HepG2 (cell line): ENCODE measurements at regions not wholly inside any gene's neighbourhood (a gene's known extent, or its start where the extent isn't known, plus 50 kb on each side); places are given as distances from the start of the nearest gene placed in this dataset.

Source experiments
- ATAC-seq: fragments of 200-7000 bp; cut with Tn5 transposase; 3 replicates; pipeline ENCODE4 v1.9.1; 2020; ENCODE audit warnings: mild to moderate bottlenecking, moderate library complexity
- BruUV-seq: library from RNA; stranded (reverse); fragments of 400-500 nt; replicated peaks from 2 replicates; lab custom pipeline; 2021; lab: Mats Ljungman, UMichigan
- CTCF ChIA-PET: fragments of 300-600 bp; formaldehyde crosslinking; extraction: SDS; loops from one replicate; lab custom pipeline; 2021; ENCODE audit warnings: low total read pairs, inconsistent platforms, low intra/inter-chr PET ratio; lab: Yijun Ruan, JAX
- POLR2A ChIA-PET: fragments of 350-600 bp; sonication (Branson Sonifier 250); formaldehyde crosslinking; loops from one replicate; lab custom pipeline; 2020; ENCODE audit warnings: antibody characterized with exemption, inconsistent platforms; lab: Yijun Ruan, JAX
- DNase-seq: peaks from one replicate; pipeline ENCODE4 v3.0.0-alpha.2; 2015; ENCODE audit warnings: low spot score
- FAIRE-seq: peaks from 3 replicates; lab custom pipeline; 2011; peaks lifted over from hg19 to GRCh38; lab: Jason Lieb, UNC
- H2AFZ ChIP-seq: one replicate; pipeline ENCODE4 v1.6.1; 2011; ENCODE audit warnings: low read length, inconsistent platforms
- H3K27ac ChIP-seq: fragments of 300-600 bp; 3 replicates; pipeline ENCODE4 v1.8.0; 2011; ENCODE audit warnings: mixed run types, mild to moderate bottlenecking, mixed read lengths, low read length, inconsistent platforms; ENCODE audit not compliant: insufficient read depth; ENCODE audit errors: extremely low read length
- H3K27me3 ChIP-seq, 2 experiments: fragments of 200-600 bp in 1 of 2; 2 replicates in 1 of 2; 3 replicates in 1 of 2; pipeline versions ENCODE4 v1.6.0 to v1.8.0; 2011; ENCODE audit warnings: low read length in 2 of 2, mild to moderate bottlenecking in 2 of 2, moderate library complexity in 2 of 2, inconsistent platforms in 1 of 2; ENCODE audit not compliant: insufficient read depth in 2 of 2, control insufficient read depth in 1 of 2
- H3K36me3 ChIP-seq, 2 experiments: fragments of 200-600 bp in 1 of 2; replicated peaks in 1 of 2; 2 replicates in 1 of 2; 3 replicates in 1 of 2; pipeline versions ENCODE4 v1.5.1 to v1.8.0; 2011; ENCODE audit warnings: low read length in 2 of 2, inconsistent platforms in 1 of 2; ENCODE audit not compliant: insufficient read depth in 2 of 2, control insufficient read depth in 1 of 2
- H3K4me1 ChIP-seq: 2 replicates; pipeline ENCODE4 v1.5.1; 2012; ENCODE audit warnings: low read length, inconsistent platforms; ENCODE audit not compliant: insufficient read depth
- H3K4me2 ChIP-seq: 2 replicates; pipeline ENCODE4 v1.6.0; 2011; ENCODE audit warnings: low read depth, low read length, inconsistent platforms
- H3K4me3 ChIP-seq, 3 experiments: fragments of 200-600 bp in 1 of 3; sonication (generic), shearing (Covaris generic) in 1 of 3; replicated peaks in 1 of 3; 2 replicates each; pipeline ENCODE4 v1.5.1; 2011 to 2016; ENCODE audit warnings: low read length in 3 of 3, inconsistent platforms in 2 of 3, low read depth in 2 of 3, mild to moderate bottlenecking in 2 of 3, control low read depth in 1 of 3, mixed read lengths in 1 of 3; ENCODE audit not compliant: insufficient read depth in 1 of 3
- H3K79me2 ChIP-seq: one replicate; pipeline ENCODE4 v1.6.1; 2011; ENCODE audit warnings: low read length, inconsistent platforms; ENCODE audit not compliant: insufficient read depth
- H3K9ac ChIP-seq: 2 replicates; pipeline ENCODE4 v1.6.0; 2011; ENCODE audit warnings: mild to moderate bottlenecking, low read depth, low read length, inconsistent platforms; ENCODE audit not compliant: insufficient read depth
- H3K9me3 ChIP-seq: 2 replicates; pipeline ENCODE4 v1.5.1; 2012; ENCODE audit warnings: mild to moderate bottlenecking, low read length
- H4K20me1 ChIP-seq: 2 replicates; pipeline ENCODE4 v1.6.0; 2011; ENCODE audit warnings: inconsistent platforms, mild to moderate bottlenecking, low read length, moderate library complexity; ENCODE audit not compliant: insufficient read depth
- ARID3A ChIP-seq: IDR thresholded peaks from 2 replicates; pipeline ENCODE4 v1.6.1; 2012; ENCODE audit warnings: low read depth, low read length, improper control_type of control experiment
- ATF6 ChIP-seq: sonication (generic); formaldehyde crosslinking; conservative IDR thresholded peaks from 2 replicates; pipeline ENCODE4 v1.4.0; 2020; ENCODE audit warnings: missing genetic modification reagents
- CBX2 ChIP-seq, 2 experiments: fragments of 200-600 bp in 1 of 2; sonication (generic); formaldehyde crosslinking in 1 of 2; IDR thresholded peaks; 2 replicates each; pipeline versions ENCODE4 v1.7.0 to v1.8.1; 2018 to 2022; ENCODE audit warnings: low read depth in 2 of 2, low read length in 1 of 2, mild to moderate bottlenecking in 1 of 2, missing genetic modification reagents in 1 of 2
- FOXA3 ChIP-seq: IDR thresholded peaks from 2 replicates; pipeline ENCODE4 v1.6.1; 2016; ENCODE audit warnings: missing genetic modification reagents, missing compliant biosample characterization
- FOXK1 ChIP-seq: sonication (generic); formaldehyde crosslinking; IDR thresholded peaks from 2 replicates; pipeline ENCODE4 v1.4.0; 2020; ENCODE audit warnings: low read depth, missing genetic modification reagents, borderline replicate concordance
- HMG20B ChIP-seq: conservative IDR thresholded peaks from 2 replicates; pipeline ENCODE4 v1.6.1; 2016; ENCODE audit warnings: missing genetic modification reagents, missing compliant biosample characterization
- KDM2A ChIP-seq: sonication (generic); formaldehyde crosslinking; IDR thresholded peaks from 2 replicates; pipeline ENCODE4 v1.4.0; 2020; ENCODE audit warnings: low read depth, missing genetic modification reagents, borderline replicate concordance
- SMC3 ChIP-seq: IDR thresholded peaks from 2 replicates; pipeline ENCODE4 v1.6.1; 2011; ENCODE audit warnings: low read length, improper control_type of control experiment
- STAG1 ChIP-seq: sonication (generic); formaldehyde crosslinking; IDR thresholded peaks from 2 replicates; pipeline ENCODE4 v1.4.0; 2020; ENCODE audit warnings: missing genetic modification reagents
- TCF7L2 ChIP-seq: IDR thresholded peaks from 2 replicates; pipeline ENCODE4 v1.6.1; 2011; ENCODE audit warnings: mild to moderate bottlenecking, low read depth, low read length, moderate library complexity
- XRCC5 ChIP-seq: fragments of 200-400 bp; formaldehyde crosslinking; optimal IDR thresholded peaks from 2 replicates; pipeline ENCODE3; 2017; ENCODE audit warnings: mild to moderate bottlenecking, low read length
- ZNF17 ChIP-seq: sonication (generic); formaldehyde crosslinking; IDR thresholded peaks from 2 replicates; pipeline ENCODE4 v1.5.0; 2020; ENCODE audit warnings: mild to moderate bottlenecking, missing genetic modification reagents
- ZNF292 ChIP-seq: sonication (generic); formaldehyde crosslinking; IDR thresholded peaks from 2 replicates; pipeline ENCODE4 v1.8.1; 2022; ENCODE audit warnings: mild to moderate bottlenecking, low read depth, missing genetic modification reagents, borderline replicate concordance
- ZNF556 ChIP-seq: sonication (generic); formaldehyde crosslinking; IDR thresholded peaks from 2 replicates; pipeline ENCODE4 v1.4.0; 2020; ENCODE audit warnings: mild to moderate bottlenecking, missing genetic modification reagents, borderline replicate concordance
- WGBS: methylation state at CpG from one replicate; pipeline ENCODE4 v1.1.6; 2017; ENCODE audit warnings: low lambda C conversion rate; 5-methylcytosine and 5-hydroxymethylcytosine counted together
- in situ Hi-C: cut with HindIII; loops from 2 replicates; pipeline ENCODE4 v1.10.0; 2017; ENCODE audit warnings: low pct_unique_long_range_greater_than_20kb; ENCODE audit not compliant: extremely low pct_ligation_motif_present
- intact Hi-C: fragments of 100-400 bp; cut with micrococcal nuclease; formaldehyde crosslinking; loops from one replicate; pipeline ENCODE4 v1.10.0; 2022; ENCODE audit not compliant: unreplicated experiment
- TF ChIP-seq, protein P1 (sequence below): sonication (generic); formaldehyde crosslinking; IDR thresholded peaks from 2 replicates; pipeline ENCODE4 v1.4.0; 2020; ENCODE audit warnings: missing genetic modification reagents
- TF ChIP-seq, protein P2 (sequence below): sonication (generic); formaldehyde crosslinking; IDR thresholded peaks from 2 replicates; pipeline ENCODE4 v1.5.0; 2020; ENCODE audit warnings: mild to moderate bottlenecking, missing genetic modification reagents, moderate library complexity

GRCh38 chr12:4857472-4858291, 52.0 kb upstream of the KCNA1 start:
- CTCF ChIA-PET, result interaction anchor here (1.0 to 4.2 kb wide), 2 partner anchors 59 to 144 kb away, joined by 3 to 40 read pairs; no protein-coding TSS in a partner anchor
- Histone ChIP-seq H3K4me1 (peaks cover 10% of the 10 kb centered on the region), H3K27ac (no peak overlapping the region), H3K27me3 (peaks cover 0 to 56% of the 10 kb centered on the region in 2 experiments; a peak in 4 of 5 replicates), H3K4me2 (peak overlapping the region; percentile 79), H3K9me3 (no peaks in the 10 kb centered on the region), H4K20me1 (no peaks in the 10 kb centered on the region), H3K79me2 (no peaks in the 10 kb centered on the region), H2AFZ (peak overlapping the region; percentile 1), H3K9ac (no peak overlapping the region), H3K4me3 (peak overlapping the region in 1 of 3 experiments; percentile 48; a peak in 2 of 6 replicates), H3K36me3 (no peaks in the 10 kb centered on the region)
- ATAC-seq (peak; percentile 87), FAIRE-seq (peak; percentile 80), DNase-seq (peak; percentile 41)
- BruUV-seq, result no TSS peak
- intact Hi-C loops, result loop anchor here (1.0 kb wide), 2 partner anchors 146 to 227 kb away; no protein-coding TSS in a partner anchor
- POLR2A ChIA-PET, result no interaction called here
- in situ Hi-C loops, result loop anchor here (5.0 kb wide), 2 partner anchors 145 to 230 kb away; no protein-coding TSS in a partner anchor
- 0% methylated on average over 16 of the region's 24 CpGs for WGBS
- no peak for TF ChIP-seq ZNF556 (CRISPR knock-in tag)
- TF ChIP-seq SMC3, result peak; percentile 47; the same call in 1 of the 2 replicates
- TF ChIP-seq ZNF17 (CRISPR knock-in tag), result no peak
- TF ChIP-seq FOXA3, result no peak
- no peak for TF ChIP-seq TCF7L2
- TF ChIP-seq ATF6, result no peak
- no peak for TF ChIP-seq CBX2 (IDR thresholded peaks at IDR 0.05; ENCODE audit: low read depth, low read length)
- TF ChIP-seq CBX2 (CRISPR knock-in tag; IDR thresholded peaks at IDR 0.05; ENCODE audit: low read depth), result no peak
- no peak for TF ChIP-seq FOXK1 (CRISPR knock-in tag)
- TF ChIP-seq ARID3A, result no peak
- TF ChIP-seq, protein P1, sequence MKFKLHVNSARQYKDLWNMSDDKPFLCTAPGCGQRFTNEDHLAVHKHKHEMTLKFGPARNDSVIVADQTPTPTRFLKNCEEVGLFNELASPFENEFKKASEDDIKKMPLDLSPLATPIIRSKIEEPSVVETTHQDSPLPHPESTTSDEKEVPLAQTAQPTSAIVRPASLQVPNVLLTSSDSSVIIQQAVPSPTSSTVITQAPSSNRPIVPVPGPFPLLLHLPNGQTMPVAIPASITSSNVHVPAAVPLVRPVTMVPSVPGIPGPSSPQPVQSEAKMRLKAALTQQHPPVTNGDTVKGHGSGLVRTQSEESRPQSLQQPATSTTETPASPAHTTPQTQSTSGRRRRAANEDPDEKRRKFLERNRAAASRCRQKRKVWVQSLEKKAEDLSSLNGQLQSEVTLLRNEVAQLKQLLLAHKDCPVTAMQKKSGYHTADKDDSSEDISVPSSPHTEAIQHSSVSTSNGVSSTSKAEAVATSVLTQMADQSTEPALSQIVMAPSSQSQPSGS (CRISPR knock-in tag), result no peak
- TF ChIP-seq ZNF292 (CRISPR knock-in tag), result 0 out of 2 replicates have a peak, but pooled peaks have one; percentile 20
- TF ChIP-seq HMG20B (CRISPR knock-in tag), result no peak
- peak; percentile 46 for TF ChIP-seq STAG1 (CRISPR knock-in tag)
- peak; percentile 69 for TF ChIP-seq XRCC5
- TF ChIP-seq, protein P2, sequence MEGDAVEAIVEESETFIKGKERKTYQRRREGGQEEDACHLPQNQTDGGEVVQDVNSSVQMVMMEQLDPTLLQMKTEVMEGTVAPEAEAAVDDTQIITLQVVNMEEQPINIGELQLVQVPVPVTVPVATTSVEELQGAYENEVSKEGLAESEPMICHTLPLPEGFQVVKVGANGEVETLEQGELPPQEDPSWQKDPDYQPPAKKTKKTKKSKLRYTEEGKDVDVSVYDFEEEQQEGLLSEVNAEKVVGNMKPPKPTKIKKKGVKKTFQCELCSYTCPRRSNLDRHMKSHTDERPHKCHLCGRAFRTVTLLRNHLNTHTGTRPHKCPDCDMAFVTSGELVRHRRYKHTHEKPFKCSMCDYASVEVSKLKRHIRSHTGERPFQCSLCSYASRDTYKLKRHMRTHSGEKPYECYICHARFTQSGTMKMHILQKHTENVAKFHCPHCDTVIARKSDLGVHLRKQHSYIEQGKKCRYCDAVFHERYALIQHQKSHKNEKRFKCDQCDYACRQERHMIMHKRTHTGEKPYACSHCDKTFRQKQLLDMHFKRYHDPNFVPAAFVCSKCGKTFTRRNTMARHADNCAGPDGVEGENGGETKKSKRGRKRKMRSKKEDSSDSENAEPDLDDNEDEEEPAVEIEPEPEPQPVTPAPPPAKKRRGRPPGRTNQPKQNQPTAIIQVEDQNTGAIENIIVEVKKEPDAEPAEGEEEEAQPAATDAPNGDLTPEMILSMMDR (CRISPR knock-in tag), result peak; percentile 80
- peak; percentile 38; the same call in 1 of the 2 replicates for TF ChIP-seq KDM2A (CRISPR knock-in tag)
